GM18909 (cell line): ENCODE measurements at regions not wholly inside any gene's neighbourhood (a gene's known extent, or its start where the extent isn't known, plus 50 kb on each side); places are given as distances from the start of the nearest gene placed in this dataset.
"Not testable (repeated sequence)": the region's sequence is repeated elsewhere in the genome, so short reads cannot be mapped to it uniquely, and the experiment has no call there.

Source experiments
- ATAC-seq: cut with Tn5 transposase; IDR thresholded peaks from one replicate; pipeline ENCODE4 v1.9.1; 2021; ENCODE audit warnings: mild to moderate bottlenecking; ENCODE audit not compliant: unreplicated experiment, poor library complexity

DNA sequence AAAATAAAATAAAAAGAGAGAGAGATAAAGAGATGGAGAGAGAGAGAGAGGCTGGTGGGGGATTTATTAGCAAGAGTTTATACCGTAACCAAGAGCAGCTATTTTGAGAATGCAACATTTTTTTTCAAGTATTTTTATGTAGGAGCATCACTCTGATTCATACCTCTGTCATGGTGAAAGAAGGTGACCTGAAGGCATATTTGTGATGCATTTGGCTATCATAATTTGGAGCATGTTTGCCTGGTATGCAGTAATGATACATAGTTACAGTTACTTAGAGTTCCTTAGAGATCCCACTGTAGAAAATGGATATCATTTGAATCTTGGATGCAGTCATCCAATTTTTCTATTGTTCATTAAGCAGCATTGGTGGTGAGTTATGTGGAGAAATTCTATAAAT is 1472.4 kb downstream of the SI start:
- no peak for ATAC-seq

DNA sequence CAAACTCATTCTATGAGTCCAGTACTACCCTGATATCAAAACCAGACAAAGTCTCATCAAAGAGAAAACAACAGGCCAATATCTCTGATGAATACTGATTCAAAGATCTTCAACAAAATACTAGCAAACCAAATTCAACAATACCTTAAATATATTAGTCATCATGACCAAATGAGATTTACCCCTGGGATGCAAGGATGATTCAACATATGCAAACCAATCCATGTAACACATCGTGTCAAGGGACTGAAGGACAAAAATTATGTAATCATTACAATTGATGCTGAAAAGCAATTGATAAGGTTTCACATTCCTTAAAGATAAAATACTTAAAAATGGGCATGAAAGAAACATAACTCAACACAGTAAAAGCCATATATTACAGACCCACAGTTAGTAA is 1476.9 kb downstream of the SI start:
- no peak for ATAC-seq

DNA sequence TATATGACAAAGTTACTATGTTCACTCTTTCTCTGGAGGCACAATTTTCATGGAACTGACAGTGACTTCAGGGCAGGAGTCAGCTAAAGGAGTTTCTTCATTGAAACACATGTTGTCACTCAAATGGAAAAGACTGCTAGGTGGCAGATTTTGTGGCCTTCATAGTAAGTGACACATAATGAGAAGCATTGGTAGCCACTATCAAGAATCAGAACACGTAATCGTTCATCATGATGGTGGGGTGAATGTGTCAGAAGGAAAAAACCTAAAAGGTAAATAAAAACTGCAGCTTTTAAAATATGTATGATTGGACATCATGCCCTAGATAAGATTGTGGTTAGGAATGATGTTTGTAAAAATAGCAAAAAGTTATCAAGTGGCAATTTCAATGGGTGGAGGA is 1491.0 kb downstream of the SI start:
- ATAC-seq, result no peak

DNA sequence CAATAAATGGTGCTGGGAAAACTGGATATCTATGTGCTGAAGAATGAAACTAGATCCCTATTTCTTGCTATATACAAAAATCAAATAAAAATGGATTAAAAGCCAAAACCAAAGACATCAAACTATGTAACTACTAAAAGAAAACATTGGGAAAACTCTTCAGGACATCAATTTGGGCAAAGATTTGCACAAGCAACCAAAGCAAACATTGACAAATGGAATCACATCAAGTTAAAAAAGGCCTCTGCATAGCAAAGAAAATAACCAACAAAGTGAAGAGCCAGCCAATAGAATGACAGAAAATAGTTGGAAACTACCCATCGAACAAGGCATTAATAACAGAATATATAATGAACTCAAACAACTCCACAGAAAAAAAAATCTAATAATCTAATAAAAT is 1495.3 kb downstream of the SI start:
- ATAC-seq, result no peak

DNA sequence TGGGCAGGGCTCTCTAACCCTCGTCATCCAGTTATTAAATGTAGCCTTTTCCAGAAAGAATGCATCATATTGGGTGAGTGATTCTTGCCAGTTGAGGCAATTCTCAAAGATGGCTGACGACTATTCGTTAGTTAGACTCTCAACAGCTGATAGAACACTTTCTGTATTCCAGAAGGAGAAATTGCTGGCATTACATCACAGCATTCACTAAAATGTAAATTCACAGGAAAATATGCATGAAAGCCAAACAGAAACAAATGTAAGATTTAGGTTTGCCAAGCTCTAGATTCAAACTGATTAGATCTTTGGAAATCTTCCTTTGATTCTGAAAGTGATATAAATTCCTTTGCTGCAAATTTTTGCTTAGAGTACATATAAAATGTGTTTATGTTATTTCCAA is 1501.0 kb downstream of the SI start:
- ATAC-seq, result no peak

DNA sequence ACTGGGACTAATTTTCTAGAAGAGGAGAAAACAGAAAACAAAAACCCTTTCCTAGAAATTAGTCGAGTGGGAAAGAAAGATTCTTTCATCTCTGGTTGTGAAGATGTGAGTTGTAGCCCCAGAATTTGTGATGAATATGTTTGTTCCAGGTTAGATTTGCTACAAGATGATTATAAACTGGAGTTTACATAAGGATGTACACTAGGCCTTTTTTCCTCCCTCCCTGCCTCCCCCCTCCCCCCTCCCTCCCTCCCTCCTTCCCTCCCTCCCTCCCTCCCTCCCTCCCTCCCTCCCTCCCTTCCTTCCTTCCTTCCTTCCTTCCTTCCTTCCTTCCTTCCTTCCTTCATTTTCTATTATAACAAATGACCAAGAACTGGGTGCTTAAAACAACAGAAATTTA is 1502.0 kb downstream of the SI start:
- no peak for ATAC-seq

DNA sequence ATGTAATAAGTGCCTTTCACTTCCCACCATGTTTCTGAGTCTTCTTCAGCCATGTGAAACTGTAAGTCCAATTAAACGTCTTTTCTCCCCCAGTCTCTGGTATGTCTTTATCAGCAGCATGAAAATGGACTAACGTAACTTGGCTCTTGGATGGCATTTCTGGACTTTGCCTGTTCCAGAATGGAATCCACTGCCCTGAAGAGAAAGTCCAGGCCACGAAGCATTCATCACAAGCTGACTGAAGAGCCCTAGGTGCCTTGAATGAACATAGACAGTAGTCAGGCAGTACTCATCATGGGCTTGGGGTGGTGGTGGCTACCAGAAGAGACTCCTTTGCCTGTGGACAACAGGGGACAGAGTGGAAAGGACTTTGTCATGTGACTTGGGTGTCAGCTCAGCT is 1505.0 kb downstream of the SI start:
- ATAC-seq, result no peak

DNA sequence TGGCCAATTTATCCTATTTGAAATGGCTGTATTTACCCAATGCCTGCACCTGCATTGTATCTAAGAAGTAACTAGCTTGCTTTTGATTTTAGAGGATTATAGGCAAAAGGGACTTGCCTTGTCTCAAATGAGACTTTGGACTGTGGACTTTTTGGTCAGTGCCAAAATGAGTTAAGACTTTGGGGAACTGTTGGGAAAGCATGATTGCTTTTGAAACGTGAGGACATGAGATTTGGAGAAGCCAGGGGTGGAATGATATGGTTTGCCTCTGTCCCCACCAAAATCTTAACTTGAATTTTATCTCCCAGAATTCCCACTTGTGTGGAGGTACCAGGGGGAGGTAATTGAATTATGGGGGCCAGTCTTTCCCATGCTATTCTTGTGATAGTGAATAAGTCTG is 1505.4 kb downstream of the SI start:
- no peak for ATAC-seq

DNA sequence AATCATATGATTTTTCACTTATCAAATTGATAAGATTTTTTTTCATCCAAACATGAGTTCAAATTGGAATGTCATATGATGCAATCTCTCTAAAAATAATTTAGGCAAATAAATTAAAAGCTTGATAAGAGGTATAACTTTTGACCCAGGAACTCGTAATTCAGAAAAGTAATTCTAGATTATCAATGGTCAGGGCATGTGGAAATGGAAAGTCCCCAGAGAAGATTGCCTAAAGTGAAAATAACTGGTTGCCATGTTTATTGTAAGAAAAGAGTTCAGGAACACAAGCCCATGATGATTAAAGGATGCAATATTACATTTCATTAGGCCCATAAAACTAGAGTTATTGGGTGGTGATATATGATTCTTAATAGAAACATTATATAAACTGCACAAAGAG is 1514.8 kb downstream of the SI start:
- no peak for ATAC-seq

DNA sequence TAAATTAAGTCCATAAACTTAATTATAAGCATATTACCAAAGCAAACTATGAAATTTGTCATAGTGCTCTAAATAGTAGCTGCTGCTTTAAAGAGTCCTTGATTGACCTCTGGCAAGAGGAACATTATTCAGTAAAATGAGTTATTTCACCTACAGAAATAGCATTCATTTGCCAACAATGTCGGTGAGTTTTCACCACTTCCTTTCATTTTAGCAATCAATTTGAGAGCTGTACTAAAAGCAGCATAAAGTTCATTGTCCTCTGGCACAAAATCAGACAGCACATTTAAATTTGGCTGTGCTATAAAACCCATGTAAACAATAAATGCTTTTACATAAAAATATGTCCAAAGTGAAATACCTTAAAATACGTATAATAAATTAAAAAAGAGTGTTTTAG is 1515.7 kb downstream of the SI start:
- ATAC-seq, result no peak

DNA sequence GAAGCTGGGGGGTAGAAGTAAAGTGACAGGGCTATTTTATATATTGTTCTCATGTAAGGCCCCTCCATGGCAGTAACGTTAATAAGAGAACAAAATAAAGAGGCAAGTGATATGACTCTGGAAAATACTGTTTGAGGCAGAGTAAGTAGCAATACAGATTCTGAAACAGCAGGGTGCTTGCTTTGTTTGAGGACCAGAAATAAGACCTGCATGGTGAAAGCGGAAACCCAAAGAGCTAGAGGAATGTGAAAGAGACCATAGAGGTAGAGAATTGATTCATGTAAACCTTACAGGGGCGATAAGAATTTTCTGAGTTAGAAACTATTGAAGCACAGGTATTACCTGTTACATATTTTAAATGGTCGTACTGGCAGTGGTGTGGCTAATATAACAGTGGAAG is 1517.1 kb downstream of the SI start:
- ATAC-seq, result no peak

DNA sequence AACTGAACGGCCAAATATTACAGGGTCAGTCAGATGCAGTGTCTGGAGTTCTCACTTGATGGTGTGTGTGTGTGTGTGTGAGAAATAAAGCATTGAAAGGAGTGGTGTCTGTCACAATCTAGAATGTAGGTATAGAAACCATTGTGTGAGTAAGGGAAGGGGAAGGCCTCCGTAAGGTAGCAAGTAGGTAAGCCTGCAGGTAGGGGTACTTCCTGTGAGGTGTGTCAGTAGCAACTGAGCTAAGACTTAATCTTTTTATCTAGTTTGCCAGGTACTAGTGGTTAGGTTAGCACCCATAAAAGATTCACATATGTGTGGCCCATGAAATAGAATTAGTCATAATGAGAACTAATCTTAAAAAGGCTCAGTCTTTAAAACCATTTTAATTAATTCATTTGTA is 1517.8 kb downstream of the SI start:
- no peak for ATAC-seq

DNA sequence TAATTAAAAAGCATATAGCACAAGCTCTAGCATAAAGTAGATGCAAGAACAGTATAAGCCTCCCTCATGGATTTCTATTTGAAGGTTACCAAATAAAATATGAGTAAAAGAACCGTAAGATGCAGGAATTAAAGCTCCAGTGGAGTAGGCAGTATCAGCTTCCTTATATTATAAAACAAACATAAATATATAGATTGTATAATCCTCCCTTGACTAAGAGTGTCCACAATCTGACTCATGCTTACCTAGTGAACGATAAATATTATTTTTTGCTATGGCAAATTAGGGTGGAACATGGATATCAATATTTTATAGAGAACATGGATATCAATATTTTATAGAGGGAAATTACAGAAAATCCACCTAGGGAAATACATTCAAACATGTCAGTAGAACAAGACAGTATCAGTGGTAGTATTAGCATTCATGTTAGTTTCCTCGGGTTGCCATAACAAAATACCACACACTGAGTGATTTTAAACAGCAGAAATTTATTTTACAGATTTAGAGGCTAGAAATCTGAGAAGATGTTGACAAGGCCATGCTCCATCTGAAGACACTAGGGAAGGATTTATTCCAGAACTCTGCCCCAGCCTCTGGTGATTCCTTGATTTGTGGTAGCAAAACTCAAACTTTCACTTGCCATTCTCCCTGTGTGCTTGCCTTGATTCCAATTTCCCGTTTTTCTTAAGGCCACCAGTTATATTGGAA is 1521.3 kb downstream of the SI start:
- ATAC-seq, result no peak

DNA sequence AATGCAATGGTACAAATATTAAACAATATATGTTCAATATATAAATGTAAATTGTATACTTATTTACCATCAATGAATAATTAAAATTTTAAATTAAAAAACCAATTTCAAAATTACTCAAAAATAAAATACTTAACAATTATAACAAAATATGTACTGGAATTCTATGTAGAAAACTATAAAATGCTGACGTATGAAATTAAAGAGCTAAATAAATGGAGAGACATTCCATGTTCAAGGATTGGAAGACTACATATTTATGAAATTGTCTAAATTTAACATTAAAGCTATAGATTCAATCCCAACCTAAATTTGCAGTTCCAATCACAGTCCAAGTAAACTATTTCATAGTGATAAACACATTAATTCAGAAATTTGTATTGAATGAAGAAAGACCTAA is 1522.4 kb downstream of the SI start:
- no peak for ATAC-seq

DNA sequence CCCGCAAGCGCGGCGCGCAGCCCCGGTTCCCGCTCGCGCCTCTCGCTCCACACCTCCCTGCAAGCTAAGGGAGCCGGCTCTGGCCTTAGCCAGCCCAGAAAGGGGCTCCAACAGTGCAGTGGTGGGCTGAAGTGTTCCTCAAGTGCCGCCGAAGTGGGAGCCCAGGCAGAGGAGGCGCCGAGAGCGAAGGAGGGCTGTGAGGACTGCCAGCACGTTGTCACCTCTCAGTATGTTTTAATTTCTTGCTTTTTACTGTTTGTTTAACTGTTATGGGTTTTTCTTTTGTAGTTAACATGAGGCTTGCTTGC is 1525.7 kb downstream of the SI start:
- no peak for ATAC-seq

DNA sequence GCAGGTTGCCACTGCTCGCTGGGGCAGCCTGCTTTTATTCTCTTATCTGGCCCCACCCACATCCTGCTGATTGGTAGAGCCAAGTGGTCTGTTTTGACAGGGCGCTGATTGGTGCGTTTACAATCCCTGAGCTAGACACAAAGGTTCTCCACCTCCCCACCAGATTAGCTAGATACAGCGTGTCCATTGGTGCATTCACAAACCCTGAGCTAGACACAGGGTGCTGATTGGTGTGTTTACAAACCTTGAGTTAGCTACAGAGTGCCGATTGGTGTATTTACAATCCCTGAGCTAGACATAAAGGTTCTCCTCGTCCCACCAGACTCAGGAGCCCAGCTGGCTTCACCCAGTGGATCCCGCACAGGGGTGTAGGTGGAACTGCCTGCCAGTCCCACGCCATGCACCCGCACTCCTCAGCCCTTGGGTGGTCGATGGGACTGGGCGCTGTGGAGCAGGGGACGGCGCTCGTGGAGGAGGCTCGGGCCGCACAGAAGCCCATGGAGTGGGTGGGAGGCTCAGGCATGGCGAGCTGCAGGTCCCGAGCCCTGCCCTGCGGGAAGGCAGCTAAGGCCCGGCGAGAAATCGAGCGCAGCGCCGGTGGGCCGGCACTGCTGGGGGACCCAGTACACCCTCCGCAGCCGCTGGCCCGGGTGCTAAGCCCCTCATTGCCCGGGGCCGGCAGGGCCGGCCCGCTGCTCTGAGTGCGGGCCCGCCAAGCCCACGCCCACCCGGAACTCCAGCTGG is 1526.2 kb downstream of the SI start:
- ATAC-seq, result not testable (repeated sequence)

DNA sequence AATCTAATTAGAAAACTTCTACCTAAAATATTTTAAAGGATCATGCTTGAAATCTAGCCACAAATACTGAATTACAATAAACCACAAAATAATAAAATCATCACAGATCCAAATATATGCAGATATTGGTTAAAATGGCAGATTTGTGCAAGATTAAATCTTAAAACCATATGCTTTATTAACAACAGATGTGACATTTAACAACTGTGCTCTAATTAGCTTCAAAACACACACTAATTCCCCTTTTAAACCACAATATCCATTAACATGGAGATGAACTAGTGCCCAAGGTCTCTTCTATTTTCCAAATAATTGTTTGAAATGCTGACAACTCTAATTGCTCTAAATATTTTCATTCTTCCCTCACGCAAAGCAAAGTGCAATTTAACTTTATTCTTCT is 1530.3 kb downstream of the SI start:
- no peak for ATAC-seq

DNA sequence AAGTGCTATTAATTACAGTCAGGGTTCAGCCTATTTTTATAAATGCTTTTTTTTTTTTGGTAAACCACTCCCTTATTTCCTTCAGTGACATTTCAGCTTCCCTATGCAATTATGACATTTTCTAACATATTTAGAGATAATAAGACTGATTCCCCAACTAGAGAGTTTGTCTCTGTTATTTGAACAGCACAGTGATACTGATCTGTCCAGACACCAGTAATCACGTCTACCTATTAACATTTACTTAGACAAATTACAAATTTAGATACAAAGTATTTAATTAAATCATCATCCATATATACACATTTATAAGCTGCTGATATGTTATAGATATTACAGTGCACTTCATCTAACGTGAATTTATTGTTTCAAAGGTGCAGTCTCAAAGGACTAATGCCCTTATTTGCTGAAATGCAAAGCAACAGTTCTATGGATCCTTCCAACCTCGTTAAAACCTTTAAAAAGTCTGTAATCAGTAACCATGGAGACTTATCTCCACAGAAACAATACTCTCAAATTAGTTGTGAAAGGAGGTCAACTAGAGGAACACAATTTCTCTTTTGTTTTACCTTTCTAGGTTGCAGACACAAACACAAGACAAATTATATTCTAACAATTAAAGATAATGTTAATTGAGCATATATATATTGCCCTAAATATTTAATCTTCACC is 1531.1 kb downstream of the SI start:
- ATAC-seq, result no peak

DNA sequence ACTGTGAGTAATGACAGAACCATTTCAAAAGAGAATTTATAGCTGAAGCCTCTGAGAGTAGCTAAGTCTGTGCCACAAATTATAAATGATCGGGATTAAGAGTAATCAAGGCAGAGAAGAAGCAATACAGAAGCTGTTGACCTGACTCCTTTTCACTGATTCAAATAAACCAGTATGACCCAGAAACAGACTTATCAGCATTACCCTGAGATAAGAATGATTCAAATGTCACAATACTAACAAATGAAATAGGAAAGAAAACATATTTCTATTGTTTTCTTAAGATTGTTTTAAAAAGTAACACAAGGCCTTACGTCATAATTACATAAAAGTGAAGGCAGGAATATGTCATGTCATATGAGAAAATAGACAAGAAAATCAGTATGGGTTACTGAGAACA is 1534.6 kb downstream of the SI start:
- no peak for ATAC-seq

DNA sequence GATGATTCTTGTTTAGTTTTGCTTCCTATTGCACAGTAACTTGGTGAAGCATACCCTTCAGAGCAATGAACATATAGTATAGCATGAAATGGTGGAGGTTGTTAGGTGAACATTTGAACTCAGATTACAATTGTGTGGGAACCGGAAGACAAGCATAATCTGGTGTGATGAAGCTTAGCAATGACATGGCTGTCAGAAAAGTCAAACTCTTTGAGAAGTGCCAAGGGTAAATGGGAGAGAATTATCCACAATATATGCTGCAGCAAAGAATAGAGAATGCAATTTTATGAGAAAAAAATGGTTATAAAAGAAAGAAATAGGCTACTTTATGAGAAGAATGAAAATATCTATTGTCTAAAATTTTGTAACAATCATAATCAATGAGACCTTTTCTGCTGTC is 1536.7 kb downstream of the SI start:
- no peak for ATAC-seq

DNA sequence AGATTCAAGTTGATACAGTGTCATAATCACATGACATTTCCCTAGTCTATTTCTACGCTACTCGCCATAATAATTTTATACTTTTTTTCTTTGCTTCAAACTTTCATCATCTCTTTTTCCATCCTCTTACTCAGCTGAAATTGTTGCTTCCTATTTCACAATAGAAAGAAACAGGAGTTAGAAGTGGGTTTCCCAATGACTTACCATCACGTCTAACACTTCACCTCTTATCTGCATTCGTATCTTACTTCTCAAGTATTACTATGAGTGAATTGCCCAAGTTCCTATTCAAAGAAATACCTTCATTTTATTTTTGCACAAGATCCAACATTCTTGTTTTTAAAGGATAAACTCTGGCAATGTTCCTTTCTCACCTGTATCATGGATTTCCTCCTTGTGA is 1539.9 kb downstream of the SI start:
- no peak for ATAC-seq

DNA sequence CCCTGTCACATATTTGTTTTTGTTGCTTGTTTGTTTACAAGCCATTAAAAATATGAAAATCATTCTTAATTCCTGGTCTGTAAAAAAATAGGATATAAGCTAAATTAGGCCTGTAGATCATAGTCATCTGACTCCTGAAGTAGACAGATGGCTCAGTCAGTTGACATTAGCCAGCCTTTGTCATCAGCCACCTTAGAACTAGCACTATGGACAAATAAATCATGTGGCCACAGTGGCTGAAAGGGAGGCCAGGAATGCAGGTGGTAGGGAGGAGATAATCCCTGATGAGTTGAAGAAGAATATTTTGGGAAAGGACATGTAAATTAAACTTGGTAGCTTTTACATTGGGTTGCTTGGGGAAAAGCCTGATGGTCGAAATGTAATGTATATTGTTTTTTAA is 1544.9 kb downstream of the SI start:
- no peak for ATAC-seq
